ENCODE measurements at regions not wholly inside any gene's neighbourhood (a gene's known extent, or its start where the extent isn't known, plus 50 kb on each side); places are given as distances from the start of the nearest gene placed in this dataset.

- WGBS = 92% methylated on average over 1 of the region's 1 CpG
- Histone ChIP-seq H3K4me3 (ENCODE audit: low read depth in 1 of 3, low read length in 3 of 3) (no peak overlapping the region), H3K9me3 (ENCODE audit: control insufficient read depth in 4 of 4, low read length in 3 of 4) (no peaks in the 10 kb centered on the region), H3K9ac (ENCODE audit: low read depth in 1 of 2, low read length in 2 of 2) (no peak overlapping the region), H3K36me3 (ENCODE audit: control insufficient read depth in 4 of 4, insufficient read depth in 3 of 4, low read depth in 1 of 4, low read length in 3 of 4) (no peaks in the 10 kb centered on the region), H3K4me1 (ENCODE audit: control insufficient read depth in 4 of 4, insufficient read depth in 4 of 4, low read length in 3 of 4) (no peaks in the 10 kb centered on the region), H3K27me3 (ENCODE audit: control insufficient read depth in 4 of 4, insufficient read depth in 4 of 4, low read length in 3 of 4) (no peaks in the 10 kb centered on the region), H3K27ac (ENCODE audit: low read depth in 1 of 2, low read length in 2 of 2) (no peak overlapping the region)
- TF ChIP-seq RAD21 (IDR thresholded peaks at IDR 0.05) (no peak), HNF4A (conservative IDR thresholded peaks at IDR 0.05) (no peak), JUND (IDR thresholded peaks at IDR 0.05) (no peak), EGR1 (IDR thresholded peaks at IDR 0.05; ENCODE audit: low read depth in 2 of 2) (no peak), MAX (IDR thresholded peaks at IDR 0.05) (no peak), SP1 (IDR thresholded peaks at IDR 0.05) (no peak), HNF4G (IDR thresholded peaks at IDR 0.05) (no peak)
- no peak for DNase-seq (ENCODE audit: low spot score)
Measured at GRCh38 chr14:65252482-65253255, 150.4 kb upstream of the MAX start.

GRCh38 chr14:65255029-65255545 lies 152.8 kb upstream of the MAX start:
- H3K27ac ChIP-seq (ENCODE audit: low read depth in 1 of 2, low read length in 2 of 2) = no peak overlapping the region
- no peaks in the 10 kb centered on the region for H3K27me3 ChIP-seq (ENCODE audit: control insufficient read depth in 4 of 4, insufficient read depth in 4 of 4, low read length in 3 of 4)
- TF ChIP-seq HNF4G (IDR thresholded peaks at IDR 0.05) = no peak
- TF ChIP-seq TAF1 (conservative IDR thresholded peaks at IDR 0.05) = no peak
- TF ChIP-seq CTCF (IDR thresholded peaks at IDR 0.05; ENCODE audit: low read depth, low read length, missing input control) = no peak
- no peak for TF ChIP-seq MAX (IDR thresholded peaks at IDR 0.05)
- TF ChIP-seq RXRA (IDR thresholded peaks at IDR 0.05) = no peak
- no peak for TF ChIP-seq ZBTB33 (IDR thresholded peaks at IDR 0.05)
- no peak for TF ChIP-seq GABPA (IDR thresholded peaks at IDR 0.05 in 1 of 2, conservative IDR thresholded peaks at IDR 0.05 in 1 of 2)
- WGBS = 62% methylated on average over 5 of the region's 5 CpGs
- H3K4me3 ChIP-seq (ENCODE audit: low read depth in 1 of 3, low read length in 3 of 3) = no peak overlapping the region
- no peaks in the 10 kb centered on the region for H3K36me3 ChIP-seq (ENCODE audit: control insufficient read depth in 4 of 4, insufficient read depth in 3 of 4, low read depth in 1 of 4, low read length in 3 of 4)
- no peaks in the 10 kb centered on the region for H3K4me1 ChIP-seq (ENCODE audit: control insufficient read depth in 4 of 4, insufficient read depth in 4 of 4, low read length in 3 of 4)
- no peak for DNase-seq (ENCODE audit: low spot score)
- no peak overlapping the region for H3K9ac ChIP-seq (ENCODE audit: low read depth in 1 of 2, low read length in 2 of 2)
- H3K9me3 ChIP-seq (ENCODE audit: control insufficient read depth in 4 of 4, low read length in 3 of 4) = no peaks in the 10 kb centered on the region
